Heart right ventricle (tissue), 16 donors: ENCODE measurements at regions not wholly inside any gene's neighbourhood (a gene's known extent, or its start where the extent isn't known, plus 50 kb on each side); places are given as distances from the start of the nearest gene placed in this dataset.

Experiments
- ATAC-seq, 8 donors: fragments of 200-7000 bp; cut with Tn5 transposase; one replicate each; pipeline ENCODE4 v1.9.1; 2020; ENCODE audit warnings: mild to moderate bottlenecking in 8 of 8, moderate library complexity in 8 of 8, moderate number of reproducible peaks in 1 of 8
- DNase-seq, 2 donors: peaks; one replicate each; pipeline ENCODE4 v3.0.0-alpha.2; 2020
- H3K27ac ChIP-seq, 10 donors: fragments of 200-600 bp; sonication (generic) in 2 of 10; one replicate each; pipeline versions ENCODE4 v1.5.0 to v1.8.0; 2020 to 2022; ENCODE audit warnings: mild to moderate bottlenecking in 3 of 10
- H3K27me3 ChIP-seq, 7 donors: fragments of 200-600 bp; one replicate each; pipeline ENCODE4 v1.8.0; 2021 to 2022; ENCODE audit warnings: mild to moderate bottlenecking in 2 of 7
- H3K36me3 ChIP-seq, 9 donors: fragments of 200-600 bp; sonication (generic) in 1 of 9; one replicate each; pipeline versions ENCODE4 v1.5.0 to v1.8.0; 2020 to 2022; ENCODE audit warnings: mild to moderate bottlenecking in 2 of 9
- H3K4me1 ChIP-seq, 9 donors: fragments of 200-600 bp; sonication (generic) in 1 of 9; one replicate each; pipeline versions ENCODE4 v1.5.0 to v1.8.0; 2020 to 2022; ENCODE audit warnings: mild to moderate bottlenecking in 4 of 9
- H3K4me3 ChIP-seq, 10 donors: fragments of 200-600 bp; sonication (generic) in 2 of 10; one replicate each; pipeline versions ENCODE4 v1.5.0 to v1.8.0; 2020 to 2022; ENCODE audit warnings: mild to moderate bottlenecking in 7 of 10, moderate library complexity in 2 of 10
- H3K9me3 ChIP-seq, 11 donors: fragments of 200-600 bp in 10 of 11; sonication (generic) in 2 of 11; one replicate each; pipeline versions ENCODE4 v1.5.0 to v1.8.0; 2013 to 2022; ENCODE audit warnings: mild to moderate bottlenecking in 2 of 11, control low read depth in 1 of 11, moderate library complexity in 1 of 11
- WGBS, 2 donors: extraction: QIAGEN DNeasy Blood & Tissue Kit; methylation state at CpG; one replicate each; pipeline ENCODE4 v1.1.7; 2013; ENCODE audit warnings: inconsistent platforms in 1 of 2; 5-methylcytosine and 5-hydroxymethylcytosine counted together
- intact Hi-C, 10 donors: fragments of 100-400 bp; cut with DNase I; formaldehyde crosslinking; loops; one replicate each; pipeline versions ENCODE4 v1.11.1 to v1.14.2; 2022
- TF ChIP-seq, protein P1 (sequence below), 9 donors: fragments of 200-600 bp; sonication (generic) in 2 of 9; IDR thresholded peaks; one replicate each; pipeline versions ENCODE4 v1.5.0 to v1.8.0; 2021 to 2022; ENCODE audit warnings: antibody characterized with exemption in 9 of 9, mild to moderate bottlenecking in 5 of 9, moderate library complexity in 1 of 9
- donor health status: Arrhythmogenic right ventricular cardiomyopathy.
- donor health status: ischemic (EF 13 %, LVEDD 7.1; RV severe dilation, severe dysfunction).
- donor health status: healthy with polysubstance abuse.
- donor health status: DM: no; HTN: yes; CAD: no.
- donor health status: DM: no; HTN: no; CAD: no.
- donor health status: ischemic (EF 25% LVEDD 6.9; RV normal size, moderate dysfunction).
- donor health status: ischemic (EF 25% LVEDD 5.7; RV mildly dilated, moderate dysfunction).
- donor health status: healthy.
- donor health status: DM: yes; HTN: yes; CAD: no.
- donor health status: Ischemic cardiomyopathy.
- donor health status: ischemic (EF 35%, LVEDD 5.7; RV mildly dilated, moderate dysfunction).
- donor health status: nonischemic (EF 11% LVEDD 7.7; RV severe dilation, severe dysfunction).
- donor health status: DM: yes; HTN: yes; CAD: no.
- donor health status: PGD.
- donor health status: ischemic (EF 29% LVEDD 5.4; RV normal size, mild dysfunction).
- donor health status: nonischemic (EF 23%, LVEDD 6.1; RV moderate dilation, normal function).

DNA sequence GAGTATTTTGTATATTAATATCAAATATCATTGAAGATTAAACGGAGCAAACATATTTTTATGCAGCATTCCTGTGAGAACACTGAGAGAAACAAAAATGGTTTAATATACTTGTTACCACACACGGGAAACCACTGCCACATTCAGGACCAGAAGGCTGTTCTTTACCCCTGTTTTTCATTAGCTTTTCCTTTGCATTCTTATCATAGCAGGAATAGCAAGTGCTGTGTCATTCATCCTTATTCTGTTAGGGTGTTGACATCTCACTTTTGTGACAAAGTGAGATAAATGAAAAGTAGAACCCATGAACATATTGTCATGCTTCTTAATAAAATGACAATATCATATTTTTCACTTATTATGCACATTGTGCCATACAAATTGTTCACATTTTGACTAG is 212.4 kb upstream of the NDST4 start:
- no peaks in the 10 kb centered on the region for H3K9me3 ChIP-seq
- H3K4me1 ChIP-seq, result no peaks in the 10 kb centered on the region
- no peak overlapping the region for H3K4me3 ChIP-seq
- TF ChIP-seq, protein P1, sequence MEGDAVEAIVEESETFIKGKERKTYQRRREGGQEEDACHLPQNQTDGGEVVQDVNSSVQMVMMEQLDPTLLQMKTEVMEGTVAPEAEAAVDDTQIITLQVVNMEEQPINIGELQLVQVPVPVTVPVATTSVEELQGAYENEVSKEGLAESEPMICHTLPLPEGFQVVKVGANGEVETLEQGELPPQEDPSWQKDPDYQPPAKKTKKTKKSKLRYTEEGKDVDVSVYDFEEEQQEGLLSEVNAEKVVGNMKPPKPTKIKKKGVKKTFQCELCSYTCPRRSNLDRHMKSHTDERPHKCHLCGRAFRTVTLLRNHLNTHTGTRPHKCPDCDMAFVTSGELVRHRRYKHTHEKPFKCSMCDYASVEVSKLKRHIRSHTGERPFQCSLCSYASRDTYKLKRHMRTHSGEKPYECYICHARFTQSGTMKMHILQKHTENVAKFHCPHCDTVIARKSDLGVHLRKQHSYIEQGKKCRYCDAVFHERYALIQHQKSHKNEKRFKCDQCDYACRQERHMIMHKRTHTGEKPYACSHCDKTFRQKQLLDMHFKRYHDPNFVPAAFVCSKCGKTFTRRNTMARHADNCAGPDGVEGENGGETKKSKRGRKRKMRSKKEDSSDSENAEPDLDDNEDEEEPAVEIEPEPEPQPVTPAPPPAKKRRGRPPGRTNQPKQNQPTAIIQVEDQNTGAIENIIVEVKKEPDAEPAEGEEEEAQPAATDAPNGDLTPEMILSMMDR (IDR thresholded peaks at IDR 0.05), result no peak
- no peak overlapping the region for H3K27ac ChIP-seq
- ATAC-seq, result no peak
- H3K36me3 ChIP-seq, result no peaks in the 10 kb centered on the region
- intact Hi-C loops, result no loop called here
- no peaks in the 10 kb centered on the region for H3K27me3 ChIP-seq
- no peak for DNase-seq
- 39 to 46% methylated on average over 2 of the region's 2 CpGs for WGBS, 2 donors

GRCh38 chr4:115323106-115323707 is 209.8 kb upstream of the NDST4 start:
- H3K9me3 ChIP-seq, result no peaks in the 10 kb centered on the region
- H3K4me1 ChIP-seq, result no peaks in the 10 kb centered on the region
- TF ChIP-seq, protein P1 (IDR thresholded peaks at IDR 0.05), result no peak
- 55 to 61% methylated on average over 4 of the region's 4 CpGs for WGBS, 2 donors
- H3K27ac ChIP-seq, result no peak overlapping the region
- intact Hi-C loops, result no loop called here
- ATAC-seq (no peak), DNase-seq (no peak)
- no peaks in the 10 kb centered on the region for H3K27me3 ChIP-seq
- no peaks in the 10 kb centered on the region for H3K36me3 ChIP-seq
- H3K4me3 ChIP-seq, result no peak overlapping the region

- Histone ChIP-seq H3K4me1 (no peaks in the 10 kb centered on the region), H3K36me3 (no peaks in the 10 kb centered on the region), H3K9me3 (no peaks in the 10 kb centered on the region), H3K4me3 (no peak overlapping the region), H3K27ac (no peak overlapping the region), H3K27me3 (no peaks in the 10 kb centered on the region)
- no peak for DNase-seq
- ATAC-seq, result no peak
- intact Hi-C loops, result no loop called here
- TF ChIP-seq, protein P1 (IDR thresholded peaks at IDR 0.05), result no peak
- 89 to 90% methylated on average over 4 of the region's 4 CpGs for WGBS, 2 donors
Observed at GRCh38 chr4:115315182-115315581, 201.8 kb upstream of the NDST4 start.

- Histone ChIP-seq H3K9me3 (no peaks in the 10 kb centered on the region), H3K4me3 (no peak overlapping the region), H3K27ac (no peak overlapping the region), H3K36me3 (no peaks in the 10 kb centered on the region), H3K4me1 (no peaks in the 10 kb centered on the region), H3K27me3 (no peaks in the 10 kb centered on the region)
- ATAC-seq (no peak), DNase-seq (no peak)
- WGBS, 2 donors, result 66 to 72% methylated on average over 2 of the region's 2 CpGs
- TF ChIP-seq, protein P1 (IDR thresholded peaks at IDR 0.05), result no peak
- intact Hi-C loops, result no loop called here
Observed at GRCh38 chr4:115310641-115311040, 197.2 kb upstream of the NDST4 start.
